ENCODE measurements at regions not wholly inside any gene's neighbourhood (a gene's known extent, or its start where the extent isn't known, plus 50 kb on each side); places are given as distances from the start of the nearest gene placed in this dataset.
"Not testable (repeated sequence)": the region's sequence is repeated elsewhere in the genome, so short reads cannot be mapped to it uniquely, and the experiment has no call there.

DNA sequence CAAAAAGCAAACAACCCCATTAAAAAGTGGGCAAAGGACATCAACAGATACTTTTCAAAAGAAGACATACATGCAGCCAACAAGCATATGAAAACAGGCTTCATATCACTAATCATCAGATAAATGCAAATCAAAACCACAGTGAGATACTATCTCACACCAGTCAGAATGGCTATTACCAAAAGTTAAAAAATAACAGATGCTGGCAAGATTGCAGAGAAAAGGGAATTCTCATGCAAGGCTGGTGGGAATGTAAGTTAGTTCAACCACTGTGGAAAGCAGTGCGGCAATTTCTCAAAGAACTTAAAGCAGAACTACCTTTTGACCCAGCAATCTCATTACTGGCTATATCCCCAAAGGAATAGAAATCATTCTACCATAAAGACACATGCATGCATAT, 260.8 kb downstream of the C11orf87 start:
- DNase-seq = not testable (repeated sequence)

DNA sequence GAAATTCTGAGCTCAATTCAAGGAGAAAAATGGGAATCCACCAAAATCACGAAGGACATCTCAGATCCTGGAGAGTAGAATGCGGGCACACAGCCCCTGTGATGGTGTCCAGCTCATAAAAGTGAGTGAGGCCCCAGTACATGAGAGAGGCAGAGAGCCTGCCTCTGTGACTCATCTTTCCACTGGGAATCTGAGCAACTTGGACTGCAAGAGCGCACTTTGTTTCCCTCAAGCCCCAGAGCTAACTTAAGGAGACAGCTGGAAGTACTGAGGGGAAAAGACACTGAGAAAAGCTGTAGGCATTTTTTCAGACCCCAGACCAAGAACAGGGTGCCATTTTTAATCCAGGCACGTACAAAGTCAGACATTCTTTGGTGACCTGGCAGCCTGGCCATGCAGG, 273.7 kb downstream of the C11orf87 start:
- no peak for DNase-seq

DNA sequence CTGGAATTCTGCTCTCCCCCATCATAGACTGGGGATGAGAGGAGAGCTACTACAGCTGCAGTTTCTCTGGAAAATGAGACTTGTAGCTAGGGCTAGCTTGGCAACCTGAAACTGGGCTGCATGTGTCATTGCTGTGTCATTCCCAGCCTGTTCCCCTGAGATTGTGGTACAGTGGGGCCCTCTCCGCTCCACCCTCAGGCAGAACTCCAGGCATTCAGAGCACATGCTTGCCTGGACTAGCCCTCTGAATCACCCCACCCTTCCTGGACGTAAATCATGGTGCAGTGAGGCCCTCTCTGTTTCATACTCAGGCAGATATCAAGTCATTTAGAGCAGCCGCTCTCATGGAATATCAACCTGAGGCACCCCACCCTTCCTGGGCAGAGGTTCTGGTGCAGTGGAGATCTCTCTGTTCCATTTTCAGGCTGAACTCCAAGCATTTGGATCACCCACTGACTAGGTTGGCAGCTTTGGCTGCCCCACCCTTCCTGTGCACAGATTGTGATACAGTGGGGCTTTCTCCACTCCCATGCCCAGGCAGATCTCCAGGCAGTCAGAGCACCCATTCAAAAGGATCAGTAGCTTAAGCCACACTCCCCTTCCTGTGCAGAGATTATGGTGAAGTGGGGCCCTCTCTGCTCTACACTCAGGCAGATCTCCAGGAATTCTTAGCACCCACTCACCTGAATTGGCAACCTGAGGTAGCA, 274.4 kb downstream of the C11orf87 start:
- DNase-seq = no peak

DNA sequence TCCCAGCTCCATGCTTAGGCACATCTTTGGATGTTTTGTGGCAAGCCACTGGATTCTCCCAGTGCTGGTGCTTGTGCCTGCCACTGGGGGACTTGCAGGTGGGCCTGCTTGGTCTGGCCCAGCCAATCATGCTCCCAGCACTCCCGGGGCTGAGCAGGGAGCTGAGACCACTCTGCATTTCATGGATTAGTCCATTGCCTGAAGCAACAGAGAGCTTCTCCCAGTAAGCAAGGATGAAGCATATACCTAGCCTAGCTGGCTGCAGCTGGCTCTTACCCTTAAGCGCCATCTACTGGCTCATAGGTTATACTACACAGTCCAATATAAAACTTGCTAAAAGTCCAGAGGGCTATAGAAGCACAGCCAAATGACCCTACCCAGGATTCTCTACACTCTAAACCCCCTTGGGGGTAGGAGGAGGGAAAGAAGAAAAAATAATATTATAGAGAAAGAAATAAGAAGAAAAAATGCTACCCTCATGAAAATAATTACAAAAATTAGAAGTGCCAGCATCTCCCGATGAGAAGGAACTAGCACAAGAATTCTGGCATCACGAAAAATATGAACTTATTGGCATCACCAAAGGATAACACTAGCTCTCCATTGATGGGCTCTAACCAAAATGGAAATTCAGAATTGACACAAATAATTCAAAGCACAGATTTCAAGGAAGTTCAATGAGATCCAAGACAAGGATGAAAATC, 275.3 kb downstream of the C11orf87 start:
- DNase-seq = peak; percentile 24

DNA sequence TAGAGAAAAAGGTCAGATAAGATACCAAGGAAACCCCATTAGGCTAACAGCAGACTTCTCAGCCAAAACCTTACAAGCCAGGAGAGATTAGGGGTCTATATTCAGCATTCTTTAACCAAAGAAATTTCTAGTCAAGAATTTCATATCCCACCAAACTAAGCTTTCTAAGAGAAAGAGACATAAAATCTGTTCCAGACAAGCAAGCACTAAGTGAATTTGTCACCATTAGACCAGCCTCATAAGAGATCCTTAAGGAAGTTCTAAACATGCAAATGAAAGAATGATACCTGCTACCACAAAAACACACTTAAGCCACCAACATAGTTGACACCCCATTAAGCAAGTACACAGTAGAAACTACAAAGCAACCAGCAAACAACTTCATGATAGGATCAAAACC, 276.2 kb downstream of the C11orf87 start:
- DNase-seq = no peak

DNA sequence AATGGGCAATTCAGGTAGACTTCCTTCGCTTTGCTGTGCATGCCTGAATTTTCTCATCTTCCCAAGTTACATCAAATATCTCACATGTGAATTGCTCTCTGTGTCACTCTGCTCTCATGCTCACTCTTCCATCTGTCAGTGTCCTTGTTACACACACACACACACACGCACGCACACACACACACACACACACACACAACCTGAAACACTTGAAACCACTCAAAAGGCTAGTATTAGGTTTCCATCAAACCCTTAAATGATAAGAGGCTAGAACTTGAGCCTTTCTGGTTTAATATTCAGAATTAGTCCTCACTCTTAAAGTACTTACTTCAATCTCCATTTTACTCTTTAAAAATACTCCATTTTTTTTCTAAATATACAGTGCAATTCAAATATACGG, 282.4 kb downstream of the C11orf87 start:
- no peak for DNase-seq

DNA sequence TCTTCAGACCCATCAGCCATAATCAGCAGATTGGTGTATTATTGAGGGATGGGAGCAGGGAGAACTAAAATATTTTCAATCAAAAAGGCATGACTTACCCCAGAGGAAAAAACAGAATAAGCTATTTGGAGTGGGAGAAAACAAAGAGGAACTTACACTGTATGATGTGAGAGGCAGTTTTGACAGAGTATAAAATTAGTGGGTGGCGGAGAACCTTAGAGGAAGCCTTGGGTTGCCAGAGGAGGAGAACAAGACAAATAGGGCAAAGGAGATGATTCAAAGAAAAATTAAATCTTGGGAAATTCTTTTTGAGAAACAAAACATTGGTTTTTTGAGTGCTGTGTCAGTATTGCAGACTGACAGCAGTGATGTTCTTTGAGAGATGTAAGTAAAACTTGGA, 285.0 kb downstream of the C11orf87 start:
- DNase-seq = no peak

DNA sequence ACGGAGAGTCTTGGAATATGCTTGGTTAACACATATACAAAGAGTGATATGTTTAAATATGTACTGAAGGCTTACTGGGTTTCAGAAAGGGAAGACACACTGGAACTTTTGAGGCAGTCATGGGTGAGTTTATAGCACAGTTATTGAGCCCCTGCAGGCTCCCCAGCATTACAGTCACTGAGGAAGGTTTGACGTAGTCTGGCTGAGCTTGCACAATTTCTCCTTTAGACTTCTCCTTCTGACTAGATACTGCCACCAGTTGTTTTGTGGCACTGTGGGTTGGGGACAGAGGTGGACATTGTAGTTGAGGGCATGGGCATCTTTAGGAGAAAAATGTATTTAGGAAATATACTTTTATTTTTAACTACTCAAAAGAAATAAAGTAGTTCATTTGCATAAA, 285.4 kb downstream of the C11orf87 start:
- DNase-seq = no peak

DNA sequence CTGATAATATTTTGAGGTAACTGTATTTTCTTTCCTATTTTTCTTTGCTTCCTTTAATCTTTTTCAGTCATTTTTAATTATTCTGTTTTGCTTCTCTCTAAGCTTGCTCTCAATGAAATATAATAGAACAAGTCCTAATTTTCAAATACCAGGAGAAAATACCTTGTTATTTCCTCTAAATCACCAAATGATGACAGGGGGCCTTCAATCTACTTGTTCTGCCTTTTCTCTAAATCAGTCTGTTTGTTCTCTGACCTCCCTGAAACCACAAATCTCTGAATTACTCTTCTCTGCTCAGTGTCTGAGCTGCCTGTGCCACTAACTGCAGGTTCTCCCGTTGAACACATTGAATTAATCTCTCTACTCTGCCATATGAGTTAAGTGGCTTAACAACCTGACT, 286.2 kb downstream of the C11orf87 start:
- DNase-seq = no peak

DNA sequence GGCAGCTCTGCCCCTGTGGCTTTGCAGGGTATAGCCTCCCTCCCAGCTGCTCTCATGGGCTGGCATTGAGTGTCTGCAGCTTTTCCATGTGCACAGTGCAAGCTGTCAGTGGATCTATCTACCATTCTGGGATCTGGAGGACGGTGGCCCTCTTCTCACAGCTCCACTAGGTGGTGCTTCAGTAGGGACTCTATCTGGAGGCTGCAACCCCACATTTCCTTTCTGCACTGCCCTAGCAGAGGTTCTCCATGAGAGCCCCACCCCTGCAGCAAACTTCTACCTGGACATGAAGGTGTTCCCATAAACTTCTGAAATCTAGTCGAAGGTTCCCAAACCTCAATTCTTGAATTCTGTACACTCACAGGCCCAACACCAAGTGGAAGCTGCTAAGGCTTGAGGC, 292.5 kb downstream of the C11orf87 start:
- DNase-seq = not testable (repeated sequence)

DNA sequence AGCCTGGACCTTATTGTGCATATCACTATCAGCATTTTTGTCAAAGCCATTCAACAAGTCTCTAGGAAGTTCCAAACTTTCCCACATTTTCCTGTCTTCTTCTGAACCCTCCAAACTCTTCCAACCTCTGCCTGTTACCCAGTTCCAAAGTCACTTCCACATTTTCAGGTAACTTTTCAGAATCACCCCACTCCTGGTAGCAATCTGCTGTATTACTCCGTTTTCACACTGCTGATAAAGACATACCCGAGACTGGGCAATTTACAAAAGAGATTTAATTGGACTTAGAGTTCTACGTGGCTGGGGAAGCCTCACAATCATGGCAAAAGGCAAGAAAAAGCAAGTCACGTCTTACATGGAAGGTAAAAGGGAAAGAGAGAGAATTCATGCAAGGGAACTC, 293.4 kb downstream of the C11orf87 start:
- DNase-seq = not testable (repeated sequence)

DNA sequence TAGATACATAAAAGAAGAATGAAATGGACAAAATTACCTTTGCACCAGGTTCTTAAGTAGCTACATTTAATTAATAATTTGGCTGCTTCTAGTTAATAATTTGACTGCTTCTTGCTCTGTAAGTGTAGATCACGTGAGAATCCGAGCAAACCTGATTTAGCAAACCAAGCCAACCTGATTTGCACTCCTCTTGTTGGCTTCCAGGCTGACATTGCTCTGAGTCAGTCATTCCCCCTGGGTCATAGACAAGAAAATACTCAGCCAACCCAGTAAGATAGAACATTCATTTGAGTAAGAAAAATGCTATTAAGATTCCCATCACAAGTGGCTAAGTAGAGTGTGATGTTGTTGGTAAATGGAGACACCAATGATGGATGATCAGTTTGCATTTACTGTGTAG, 304.1 kb downstream of the C11orf87 start:
- no peak for DNase-seq

DNA sequence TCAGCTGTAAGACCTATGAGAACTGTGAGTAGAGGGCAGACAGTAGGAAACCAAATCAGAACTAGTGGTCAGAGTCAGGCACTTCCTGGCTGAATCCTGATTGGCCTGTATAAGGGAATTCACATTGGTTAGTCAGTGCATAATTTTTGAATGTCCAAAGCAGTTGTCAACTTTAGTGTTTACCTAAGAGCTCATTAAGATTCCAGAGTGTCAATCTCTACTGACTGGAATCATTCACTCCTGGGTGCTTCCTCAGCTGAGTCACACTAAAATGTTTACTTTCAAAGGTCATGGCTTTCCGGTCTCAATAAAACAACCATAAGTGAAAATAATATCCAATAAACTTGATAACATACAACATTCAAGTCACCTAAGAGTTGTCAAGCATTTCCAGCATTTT, 306.1 kb downstream of the C11orf87 start:
- no peak for DNase-seq

DNA sequence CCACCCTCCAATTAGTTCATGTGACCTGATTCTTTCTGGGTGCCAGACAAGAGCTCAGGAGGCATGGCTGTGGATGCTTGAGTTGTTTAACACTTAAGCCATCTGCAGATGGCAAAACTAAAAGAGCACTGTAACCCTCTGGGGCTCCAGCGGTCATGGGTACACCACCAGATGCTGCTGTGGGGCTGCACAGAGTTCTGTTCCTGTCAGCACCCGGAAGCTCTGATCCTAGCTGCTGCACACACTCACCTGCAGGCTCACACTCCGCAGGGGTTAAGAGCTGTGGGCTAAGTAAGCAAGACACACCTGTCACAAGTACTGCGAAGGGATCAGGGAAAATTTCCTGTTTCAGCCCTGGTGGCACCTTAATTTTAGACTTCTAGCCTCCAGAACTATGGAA, 307.8 kb downstream of the C11orf87 start:
- no peak for DNase-seq

DNA sequence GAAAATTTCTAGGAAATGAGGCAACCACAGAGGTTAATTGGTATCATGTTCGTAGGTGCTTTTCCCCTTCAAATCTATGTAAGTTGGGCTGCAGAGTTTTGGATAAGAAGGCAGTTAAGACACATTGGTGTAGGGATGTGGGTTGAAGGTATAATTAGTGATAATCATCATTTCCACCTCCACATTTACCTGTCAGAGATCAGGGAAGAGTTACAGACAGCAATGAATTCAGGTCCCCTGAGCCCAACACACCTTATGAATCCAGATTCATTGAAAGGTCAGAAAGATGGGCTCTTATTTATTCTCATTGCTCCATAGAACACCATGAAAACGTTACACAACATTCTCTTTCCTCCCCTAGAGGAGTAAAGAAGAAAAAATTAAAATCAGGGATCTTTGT, 308.7 kb downstream of the C11orf87 start:
- DNase-seq = no peak

DNA sequence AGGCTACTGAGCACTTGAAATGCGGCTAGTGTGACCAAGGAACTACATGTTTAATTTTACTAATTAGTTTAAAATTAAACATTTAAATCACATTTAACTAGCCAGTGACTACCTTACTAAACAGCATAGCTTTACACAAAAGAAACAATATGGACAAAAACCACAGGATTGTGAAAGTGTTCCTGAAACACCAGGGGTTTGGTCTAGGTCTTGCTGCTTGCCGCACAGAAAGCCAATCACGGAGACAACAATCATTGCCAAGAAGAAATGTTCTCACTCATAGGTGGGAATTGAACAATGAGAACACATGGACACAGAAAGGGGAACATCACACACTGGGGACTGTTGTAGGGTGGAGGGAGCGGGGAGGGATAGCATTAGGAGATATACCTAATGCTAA, 309.5 kb downstream of the C11orf87 start:
- no peak for DNase-seq

DNA sequence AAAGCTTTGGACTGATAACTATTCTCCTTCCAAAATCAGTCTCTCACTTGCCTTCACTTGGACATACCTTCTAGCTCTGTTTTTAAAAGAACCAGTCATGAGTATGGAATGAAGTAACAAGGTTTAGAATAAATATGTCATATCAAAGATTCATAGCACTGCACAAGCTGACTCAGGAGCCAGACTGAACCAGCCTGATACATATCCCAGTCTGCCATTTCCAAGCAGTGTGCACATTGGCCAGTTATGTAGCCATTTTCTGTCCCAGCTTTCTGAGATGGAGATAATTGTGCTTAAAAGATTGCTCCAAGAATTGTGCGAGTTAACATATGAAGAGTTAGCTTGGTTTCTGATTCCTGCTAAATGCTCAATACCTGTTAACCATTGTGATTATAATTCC, 311.3 kb downstream of the C11orf87 start:
- DNase-seq = no peak

DNA sequence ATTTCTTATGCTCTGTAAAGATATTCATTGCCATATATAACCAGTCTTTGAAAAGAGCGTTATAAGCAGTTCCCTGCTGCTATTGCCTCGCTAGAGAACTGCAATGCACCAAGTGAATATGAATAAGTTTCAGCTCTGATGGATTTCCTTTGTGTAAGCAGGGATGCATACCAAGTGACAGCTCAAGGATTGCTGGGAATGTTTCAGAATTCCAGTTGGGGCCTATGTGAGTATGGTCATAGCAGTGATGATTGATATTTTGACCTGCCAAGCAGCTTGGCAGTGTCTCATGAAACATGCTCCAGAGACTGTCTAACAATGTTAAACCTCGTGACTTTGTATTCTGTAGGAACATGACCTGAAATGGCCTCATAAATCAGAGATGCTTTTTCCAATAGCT, 312.6 kb downstream of the C11orf87 start:
- no peak for DNase-seq

DNA sequence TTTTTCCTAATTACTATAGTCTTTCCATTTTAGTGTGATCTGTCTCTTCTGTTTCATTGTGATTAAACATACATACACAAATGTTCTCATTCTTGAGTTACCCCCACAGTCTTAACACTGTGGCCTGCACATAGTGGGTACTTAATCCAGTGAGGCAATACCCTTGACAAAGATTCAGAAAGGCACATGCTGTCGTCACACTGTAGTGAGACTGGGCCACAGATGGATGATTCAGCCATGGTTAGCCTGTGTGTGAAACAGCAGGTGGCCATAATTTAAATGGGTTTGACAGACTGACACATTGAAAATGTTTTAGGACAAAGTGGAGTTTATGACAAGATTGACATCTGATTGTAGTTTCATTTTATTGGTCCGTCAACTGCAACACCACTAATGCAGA, 313.1 kb downstream of the C11orf87 start:
- DNase-seq = no peak

DNA sequence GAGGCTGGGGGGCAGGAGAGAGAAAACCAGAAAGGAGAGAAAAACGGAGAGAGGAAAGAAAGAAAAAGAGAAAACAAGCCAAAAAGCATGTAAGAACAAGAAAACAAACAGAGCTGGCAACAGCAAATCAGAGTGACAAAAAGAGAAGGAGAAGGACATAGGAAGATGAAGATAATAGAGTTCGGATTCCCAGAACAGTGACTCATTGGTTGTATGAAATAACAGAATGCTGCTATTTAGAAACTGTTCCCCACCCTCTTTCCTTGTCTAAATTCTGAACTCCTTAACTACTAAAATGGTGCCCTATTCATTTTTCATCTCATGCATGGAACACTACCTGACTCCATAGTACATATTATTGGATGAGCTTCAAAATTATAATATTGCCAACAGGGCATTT, 317.4 kb downstream of the C11orf87 start:
- no peak for DNase-seq

DNA sequence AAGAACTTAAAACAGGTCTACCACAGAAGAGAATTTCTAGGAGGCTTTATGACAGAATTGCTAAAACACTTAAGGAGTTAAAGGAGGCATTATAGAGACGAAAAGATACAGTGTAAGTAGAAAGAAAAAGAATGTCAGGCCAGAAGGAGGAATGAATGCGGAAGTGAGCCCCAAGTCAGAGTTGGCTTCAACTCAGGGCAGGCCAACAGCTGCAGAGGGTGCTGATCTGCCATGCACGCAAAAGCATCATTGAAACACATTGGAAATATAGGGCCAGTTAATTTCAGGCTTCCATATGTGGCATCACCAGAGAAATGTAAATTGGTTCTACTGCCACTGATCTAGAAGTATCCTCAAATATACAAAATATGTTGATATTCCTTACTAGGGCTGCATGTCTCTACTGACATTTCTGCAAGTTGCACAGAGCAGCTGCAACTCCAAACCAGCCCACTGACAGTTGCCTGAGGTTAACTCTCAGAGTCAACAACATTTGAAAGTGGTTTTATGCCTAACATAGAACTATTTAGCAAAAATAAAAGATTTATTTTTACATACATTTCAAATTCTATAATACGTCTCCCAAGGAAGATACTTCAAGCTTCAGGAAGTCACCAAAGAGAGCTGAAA, 324.1 kb downstream of the C11orf87 start:
- DNase-seq = no peak

DNA sequence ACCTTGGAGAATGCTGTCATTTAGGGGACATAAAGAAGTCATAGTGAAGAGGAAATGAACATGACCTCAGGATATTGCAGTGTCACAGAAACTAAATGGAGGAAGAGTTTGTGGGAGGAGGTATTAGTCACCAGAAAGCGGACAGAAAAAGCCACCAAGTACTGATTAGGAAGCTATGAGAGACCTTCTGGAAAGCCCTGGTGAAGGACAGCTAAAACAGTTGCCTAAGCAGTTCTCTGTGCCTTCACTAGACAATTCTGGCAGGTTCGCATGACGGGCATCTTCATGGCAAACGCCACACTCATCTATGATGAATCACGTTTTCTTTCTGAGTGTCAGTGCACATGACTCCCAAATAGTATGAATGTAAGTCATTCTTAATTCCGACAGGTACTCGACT, 325.8 kb downstream of the C11orf87 start:
- DNase-seq = peak; percentile 16

DNA sequence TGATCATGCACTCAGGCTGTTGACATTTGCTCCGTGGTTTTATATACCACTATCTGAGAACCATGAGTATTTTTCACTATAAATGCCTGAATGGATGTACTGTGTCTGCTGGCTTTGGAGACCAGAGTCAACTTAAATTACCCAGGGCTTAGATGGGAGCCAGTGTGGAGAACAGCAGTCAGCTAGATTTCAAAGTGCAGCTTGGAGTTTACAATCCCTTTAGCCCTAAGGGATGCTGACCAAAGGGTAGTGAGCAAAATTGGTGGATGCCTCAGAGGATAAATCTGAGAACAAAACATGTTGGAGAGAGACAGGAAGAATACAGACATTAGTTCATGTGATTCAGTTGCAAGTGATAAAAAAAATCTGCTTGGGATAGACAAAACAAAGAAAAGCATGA, 327.5 kb downstream of the C11orf87 start:
- no peak for DNase-seq

DNA sequence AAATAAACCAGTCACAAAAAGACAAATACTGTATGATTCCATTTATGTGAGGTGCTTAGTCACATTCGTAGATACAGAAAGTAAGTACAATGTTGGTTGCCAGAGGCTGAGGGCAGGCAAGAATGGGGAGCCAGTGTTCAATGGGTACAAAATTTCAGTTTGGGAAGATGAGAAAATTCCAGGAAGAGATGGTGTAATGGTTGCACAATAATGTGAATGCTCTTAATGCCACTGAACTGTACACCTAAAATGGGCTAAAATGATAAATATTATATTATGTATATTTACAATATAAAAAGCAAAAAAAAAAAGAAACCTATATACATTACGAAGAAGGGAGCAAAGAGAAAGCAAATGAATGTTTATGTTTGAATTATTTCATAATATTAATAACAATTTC, 329.0 kb downstream of the C11orf87 start:
- no peak for DNase-seq
